ENCODE measurements at regions not wholly inside any gene's neighbourhood (a gene's known extent, or its start where the extent isn't known, plus 50 kb on each side); places are given as distances from the start of the nearest gene placed in this dataset.

DNA sequence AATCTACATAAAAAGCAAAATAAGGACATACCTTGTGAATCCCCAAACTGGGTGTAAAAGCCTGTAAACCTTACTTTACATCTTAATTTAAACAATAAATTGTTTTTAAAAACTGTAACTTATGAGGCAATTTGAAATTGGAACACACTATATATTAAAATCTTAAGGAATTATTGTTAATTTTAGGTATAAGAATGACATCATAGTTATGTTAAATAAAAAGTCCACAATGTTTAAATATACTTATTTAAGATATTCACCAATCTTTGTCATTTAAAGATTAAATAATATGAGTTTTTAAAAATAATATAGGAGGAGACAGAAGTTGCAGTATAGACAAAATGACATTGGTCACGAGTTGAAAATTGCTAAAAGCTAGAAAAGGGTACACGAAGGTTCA is 621.9 kb upstream of the POU3F2 start:
- H3K4me3 ChIP-seq (ENCODE audit: low read depth, low read length): no peak overlapping the region
- no peak for DNase-seq (ENCODE audit: low read depth)
- TF ChIP-seq, protein P1, sequence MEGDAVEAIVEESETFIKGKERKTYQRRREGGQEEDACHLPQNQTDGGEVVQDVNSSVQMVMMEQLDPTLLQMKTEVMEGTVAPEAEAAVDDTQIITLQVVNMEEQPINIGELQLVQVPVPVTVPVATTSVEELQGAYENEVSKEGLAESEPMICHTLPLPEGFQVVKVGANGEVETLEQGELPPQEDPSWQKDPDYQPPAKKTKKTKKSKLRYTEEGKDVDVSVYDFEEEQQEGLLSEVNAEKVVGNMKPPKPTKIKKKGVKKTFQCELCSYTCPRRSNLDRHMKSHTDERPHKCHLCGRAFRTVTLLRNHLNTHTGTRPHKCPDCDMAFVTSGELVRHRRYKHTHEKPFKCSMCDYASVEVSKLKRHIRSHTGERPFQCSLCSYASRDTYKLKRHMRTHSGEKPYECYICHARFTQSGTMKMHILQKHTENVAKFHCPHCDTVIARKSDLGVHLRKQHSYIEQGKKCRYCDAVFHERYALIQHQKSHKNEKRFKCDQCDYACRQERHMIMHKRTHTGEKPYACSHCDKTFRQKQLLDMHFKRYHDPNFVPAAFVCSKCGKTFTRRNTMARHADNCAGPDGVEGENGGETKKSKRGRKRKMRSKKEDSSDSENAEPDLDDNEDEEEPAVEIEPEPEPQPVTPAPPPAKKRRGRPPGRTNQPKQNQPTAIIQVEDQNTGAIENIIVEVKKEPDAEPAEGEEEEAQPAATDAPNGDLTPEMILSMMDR (conservative IDR thresholded peaks at IDR 0.05; ENCODE audit: low read depth, low read length): no peak

DNA sequence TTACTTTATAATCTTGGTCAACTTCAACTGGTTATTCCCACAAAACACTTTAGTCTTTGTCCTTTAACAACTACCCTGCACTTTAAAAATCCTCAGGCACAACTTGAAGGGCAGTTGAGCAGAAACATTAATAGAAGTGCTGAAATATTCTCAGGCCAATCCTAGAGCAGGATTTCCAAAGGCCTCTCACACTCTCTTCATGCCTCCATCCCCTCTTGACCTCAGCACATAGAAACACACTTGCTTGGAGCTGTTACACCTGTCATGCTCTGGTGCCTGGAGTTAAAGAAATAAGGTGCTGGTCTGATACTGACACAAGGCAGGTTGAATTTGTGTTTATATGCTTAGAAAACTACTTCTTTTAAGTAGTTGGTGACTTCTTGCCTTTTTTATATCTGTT is 618.8 kb upstream of the POU3F2 start:
- DNase-seq (ENCODE audit: low read depth): no peak
- TF ChIP-seq, protein P1 (conservative IDR thresholded peaks at IDR 0.05; ENCODE audit: low read depth, low read length): no peak
- H3K4me3 ChIP-seq (ENCODE audit: low read depth, low read length): no peak overlapping the region

DNA sequence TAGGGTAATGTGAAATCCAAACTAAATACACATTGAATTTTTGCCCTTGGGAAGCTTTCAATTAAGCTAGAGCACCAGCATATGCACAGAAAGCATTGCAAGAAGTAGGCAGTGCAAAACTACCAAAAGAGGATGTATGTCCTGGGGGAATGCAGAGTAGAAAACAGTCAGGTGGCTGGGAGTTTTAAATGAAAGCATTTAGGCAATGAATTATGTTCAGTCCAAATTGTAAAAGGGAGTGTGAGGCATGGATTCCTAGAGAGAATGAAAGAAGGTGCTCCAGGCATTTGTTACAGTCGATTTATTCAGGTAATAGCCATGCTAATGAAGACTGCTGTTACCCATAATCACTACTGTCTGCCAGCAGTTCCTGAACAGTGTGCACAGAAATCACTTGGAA is 604.1 kb upstream of the POU3F2 start:
- TF ChIP-seq, protein P1 (conservative IDR thresholded peaks at IDR 0.05; ENCODE audit: low read depth, low read length): no peak
- DNase-seq (ENCODE audit: low read depth): no peak
- no peak overlapping the region for H3K4me3 ChIP-seq (ENCODE audit: low read depth, low read length)

DNA sequence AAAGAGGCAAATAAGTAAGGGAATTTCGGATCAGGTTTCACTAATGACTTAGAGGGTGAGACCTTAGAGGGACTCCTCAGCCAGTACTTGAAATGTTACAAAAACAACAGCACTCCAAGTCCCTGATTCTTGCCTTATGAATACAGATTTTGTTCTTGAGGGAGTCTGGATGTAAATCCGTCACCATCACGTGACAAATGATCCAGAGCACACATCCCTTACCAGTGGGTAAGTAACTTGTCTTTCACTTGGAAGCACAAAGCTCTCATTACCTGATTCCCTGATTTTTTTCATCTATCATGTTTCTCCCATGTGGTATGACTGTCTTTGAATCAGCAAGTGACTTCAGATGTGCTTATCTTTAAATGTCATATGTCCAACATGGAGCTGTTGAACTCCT is 595.3 kb upstream of the POU3F2 start:
- H3K4me3 ChIP-seq (ENCODE audit: low read depth, low read length): no peak overlapping the region
- TF ChIP-seq, protein P1 (conservative IDR thresholded peaks at IDR 0.05; ENCODE audit: low read depth, low read length): no peak
- DNase-seq (ENCODE audit: low read depth): no peak

DNA sequence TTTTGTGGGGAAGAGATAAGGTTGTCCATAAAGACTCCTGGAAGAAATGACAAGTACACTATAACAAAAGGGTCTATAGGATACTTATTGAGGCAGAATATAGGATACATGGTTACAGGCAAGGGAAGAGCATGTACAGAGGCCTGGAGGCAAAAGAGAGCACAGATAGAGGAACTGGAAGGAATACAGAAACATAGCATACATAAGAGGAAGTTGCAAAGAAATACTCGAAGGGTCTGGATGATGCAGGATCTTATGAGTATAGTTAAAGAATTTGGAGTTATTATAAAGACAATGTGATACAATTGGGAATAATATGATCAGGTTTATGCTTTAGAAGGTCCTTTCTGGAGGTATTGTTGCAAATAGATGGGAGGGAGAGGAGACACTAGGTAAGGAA is 592.7 kb upstream of the POU3F2 start:
- DNase-seq (ENCODE audit: low read depth): no peak

DNA sequence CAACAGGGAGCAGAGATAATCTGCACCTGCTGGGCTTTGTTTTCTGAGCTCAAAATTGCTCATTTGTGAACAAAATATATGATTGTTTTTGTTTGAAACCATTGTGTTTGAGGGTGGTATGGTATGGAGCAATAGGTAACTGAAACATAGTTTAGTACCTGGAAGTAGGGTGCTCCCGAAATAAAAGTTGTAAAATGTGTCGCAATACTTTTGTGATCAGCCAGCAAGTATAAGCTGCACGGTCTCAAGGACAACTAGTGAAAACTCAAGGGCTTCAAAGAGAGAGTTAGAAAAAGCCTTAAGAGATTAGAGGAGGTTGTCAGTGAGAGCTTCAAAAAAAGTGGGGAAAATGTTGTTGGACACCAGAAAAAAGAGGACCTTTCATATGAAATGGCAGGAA is 579.8 kb upstream of the POU3F2 start:
- no peak overlapping the region for H3K4me3 ChIP-seq (ENCODE audit: low read depth, low read length)
- TF ChIP-seq, protein P1 (conservative IDR thresholded peaks at IDR 0.05; ENCODE audit: low read depth, low read length): no peak
- DNase-seq (ENCODE audit: low read depth): no peak

More for the DNA sequence above, 592.7 kb upstream of the POU3F2 start:
- TF ChIP-seq, protein P1 (conservative IDR thresholded peaks at IDR 0.05; ENCODE audit: low read depth, low read length): no peak
- H3K4me3 ChIP-seq (ENCODE audit: low read depth, low read length): no peak overlapping the region

DNA sequence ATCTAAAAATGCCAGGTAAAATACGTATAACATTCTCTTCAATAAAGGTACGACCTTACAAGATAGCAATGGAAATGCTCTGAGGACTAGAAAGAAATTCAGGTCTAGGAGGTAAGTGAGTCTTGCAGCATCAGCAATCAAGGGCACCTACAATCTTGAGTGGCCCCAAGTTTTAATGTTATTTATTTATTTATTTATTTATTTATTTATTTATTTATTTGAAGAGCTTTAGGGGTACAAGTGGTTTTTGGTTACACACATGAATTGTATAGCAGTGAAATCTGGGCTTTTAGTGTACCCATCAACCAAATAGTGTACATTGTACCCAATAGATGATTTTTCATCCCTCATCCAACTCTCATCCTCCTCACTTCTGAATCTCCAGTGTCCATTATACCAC is 574.0 kb upstream of the POU3F2 start:
- TF ChIP-seq, protein P1 (conservative IDR thresholded peaks at IDR 0.05; ENCODE audit: low read depth, low read length): no peak
- DNase-seq (ENCODE audit: low read depth): no peak
- no peak overlapping the region for H3K4me3 ChIP-seq (ENCODE audit: low read depth, low read length)

Data from epithelial cell of proximal tubule (primary cell).